Tibial artery (tissue), 4 donors: ENCODE measurements at regions not wholly inside any gene's neighbourhood (a gene's known extent, or its start where the extent isn't known, plus 50 kb on each side); places are given as distances from the start of the nearest gene placed in this dataset.

Experiments
- DNase-seq, 2 donors: peaks; one replicate each; pipeline ENCODE4 v3.0.0-alpha.2; 2019
- H3K27ac ChIP-seq, 2 donors: fragments of 200-600 bp; sonication (generic) in 1 of 2; 1 replicate in 1 of 2; 2 replicates in 1 of 2; pipeline ENCODE4 v1.5.1; 2018 to 2019; ENCODE audit warnings: mild to moderate bottlenecking in 1 of 2
- H3K27me3 ChIP-seq, 2 donors: fragments of 200-600 bp; sonication (generic) in 1 of 2; one replicate each; pipeline versions ENCODE4 v1.5.1 to v1.6.0; 2016 to 2019
- H3K36me3 ChIP-seq, 3 donors: fragments of 200-600 bp; sonication (generic) in 2 of 3; one replicate each; pipeline ENCODE4 v1.5.1; 2016 to 2019; ENCODE audit warnings: mild to moderate bottlenecking in 2 of 3
- H3K4me1 ChIP-seq, 4 donors: fragments of 200-600 bp; sonication (generic) in 2 of 4; 1 replicate in 3 of 4; 2 replicates in 1 of 4; pipeline ENCODE4 v1.5.1; 2016 to 2019
- H3K4me3 ChIP-seq, 2 donors: fragments of 200-600 bp; sonication (generic) in 1 of 2; 1 replicate in 1 of 2; 2 replicates in 1 of 2; pipeline ENCODE4 v1.5.1; 2018 to 2019; ENCODE audit warnings: mild to moderate bottlenecking in 2 of 2
- H3K9me3 ChIP-seq, 3 donors: fragments of 200-600 bp; sonication (generic) in 1 of 3; one replicate each; pipeline ENCODE4 v1.5.1; 2016 to 2019
- CTCF ChIP-seq, 2 experiments: fragments of 200-600 bp in 1 of 2; fragments of 450-650 bp in 1 of 2; IDR thresholded peaks; one replicate each; pipeline ENCODE4 v1.5.1; 2017 to 2019; ENCODE audit warnings: antibody characterized with exemption in 2 of 2, mild to moderate bottlenecking in 1 of 2, moderate library complexity in 1 of 2
- intact Hi-C: fragments of 100-400 bp; cut with DNase I; formaldehyde crosslinking; loops from one replicate; pipeline ENCODE4 v1.15.0; 2023; ENCODE audit warnings: low total_unique reads

- no peak for DNase-seq
- Histone ChIP-seq H3K36me3 (no peaks in the 10 kb centered on the region), H3K4me3 (no peak overlapping the region), H3K9me3 (no peaks in the 10 kb centered on the region), H3K4me1 (no peaks in the 10 kb centered on the region), H3K27me3 (no peaks in the 10 kb centered on the region), H3K27ac (no peak overlapping the region)
- intact Hi-C loops: no loop called here
- no peak for TF ChIP-seq CTCF (IDR thresholded peaks at IDR 0.05)
Measured at GRCh38 chr7:121638286-121638685, 234.7 kb upstream of the PTPRZ1 start.

- H3K4me3 ChIP-seq: no peak overlapping the region
- TF ChIP-seq CTCF (IDR thresholded peaks at IDR 0.05): no peak
- no peaks in the 10 kb centered on the region for H3K27me3 ChIP-seq
- no peak for DNase-seq
- H3K36me3 ChIP-seq: no peaks in the 10 kb centered on the region
- intact Hi-C loops: no loop called here
- H3K9me3 ChIP-seq: no peaks in the 10 kb centered on the region
- no peaks in the 10 kb centered on the region for H3K4me1 ChIP-seq
- no peak overlapping the region for H3K27ac ChIP-seq
Measured at GRCh38 chr7:121634356-121634755, 238.2 kb upstream of the FAM3C start.

- no peaks in the 10 kb centered on the region for H3K27me3 ChIP-seq
- H3K27ac ChIP-seq: no peak overlapping the region
- no peak overlapping the region for H3K4me3 ChIP-seq
- no peak for TF ChIP-seq CTCF (IDR thresholded peaks at IDR 0.05)
- no peaks in the 10 kb centered on the region for H3K9me3 ChIP-seq
- intact Hi-C loops: no loop called here
- DNase-seq: no peak
- no peaks in the 10 kb centered on the region for H3K4me1 ChIP-seq
- H3K36me3 ChIP-seq: no peaks in the 10 kb centered on the region
Measured at GRCh38 chr7:121633186-121633585, 237.1 kb upstream of the FAM3C start.

GRCh38 chr7:121624958-121625357 lies 228.8 kb upstream of the FAM3C start:
- Histone ChIP-seq H3K27me3 (no peaks in the 10 kb centered on the region), H3K4me1 (no peaks in the 10 kb centered on the region), H3K9me3 (no peaks in the 10 kb centered on the region), H3K4me3 (no peak overlapping the region), H3K36me3 (no peaks in the 10 kb centered on the region), H3K27ac (no peak overlapping the region)
- peak in 1 of 2 donors; percentile 24 for DNase-seq
- TF ChIP-seq CTCF (IDR thresholded peaks at IDR 0.05): no peak
- intact Hi-C loops: no loop called here

GRCh38 chr7:121623130-121623872 lies 227.2 kb upstream of the FAM3C start:
- H3K4me1 ChIP-seq: no peaks in the 10 kb centered on the region
- no peak for TF ChIP-seq CTCF (IDR thresholded peaks at IDR 0.05)
- no peak for DNase-seq
- no peaks in the 10 kb centered on the region for H3K9me3 ChIP-seq
- intact Hi-C loops: no loop called here
- no peaks in the 10 kb centered on the region for H3K27me3 ChIP-seq
- no peak overlapping the region for H3K27ac ChIP-seq
- no peaks in the 10 kb centered on the region for H3K36me3 ChIP-seq
- H3K4me3 ChIP-seq: no peak overlapping the region

- intact Hi-C loops: no loop called here
- no peak for DNase-seq
- Histone ChIP-seq H3K27ac (no peak overlapping the region), H3K36me3 (no peaks in the 10 kb centered on the region), H3K4me1 (no peaks in the 10 kb centered on the region), H3K4me3 (no peak overlapping the region), H3K9me3 (no peaks in the 10 kb centered on the region), H3K27me3 (no peaks in the 10 kb centered on the region)
- no peak for TF ChIP-seq CTCF (IDR thresholded peaks at IDR 0.05)
Measured at GRCh38 chr7:121621937-121622336, 225.8 kb upstream of the FAM3C start.
